Panc1 (cell line): ENCODE measurements at regions not wholly inside any gene's neighbourhood (a gene's known extent, or its start where the extent isn't known, plus 50 kb on each side); places are given as distances from the start of the nearest gene placed in this dataset.

Experiments used
- CTCF ChIP-seq: fragments of 450-650 bp; IDR thresholded peaks from 2 replicates; pipeline ENCODE4 v1.5.1; 2017; ENCODE audit warnings: mild to moderate bottlenecking
- POLR2AphosphoS5 ChIP-seq: IDR thresholded peaks from 2 replicates; pipeline ENCODE4 v1.6.1; 2012; ENCODE audit warnings: mild to moderate bottlenecking, low read depth, low read length, moderate library complexity
- REST ChIP-seq, 2 experiments: IDR thresholded peaks; 2 replicates each; pipeline ENCODE4 v1.6.1; 2011 to 2012; ENCODE audit warnings: low read depth in 2 of 2, control low read depth in 1 of 2, low read length in 1 of 2, mild to moderate bottlenecking in 1 of 2, moderate library complexity in 1 of 2; ENCODE audit not compliant: insufficient read depth in 1 of 2
- TCF7L2 ChIP-seq: IDR thresholded peaks from 2 replicates; pipeline ENCODE4 v1.6.1; 2011; ENCODE audit warnings: mild to moderate bottlenecking, low read depth, low read length, inconsistent platforms

GRCh38 chr2:118268268-118268667, 180.0 kb downstream of the INSIG2 start:
- TF ChIP-seq CTCF (no peak), TCF7L2 (no peak), POLR2AphosphoS5 (no peak), REST (IDR thresholded peaks at IDR 0.05; ENCODE audit: insufficient read depth in 1 of 2, low read depth in 2 of 2, low read length in 1 of 2) (no peak)
